Prostate gland (tissue), 2 donors: ENCODE measurements at regions not wholly inside any gene's neighbourhood (a gene's known extent, or its start where the extent isn't known, plus 50 kb on each side); places are given as distances from the start of the nearest gene placed in this dataset.

Source experiments
- DNase-seq: peaks from one replicate; pipeline ENCODE4 v3.0.0-alpha.2; 2019; ENCODE audit warnings: low spot score
- H3K27ac ChIP-seq, 2 donors: fragments of 200-600 bp; sonication (generic); 2 replicates each; pipeline ENCODE4 v1.5.1; 2017 to 2019
- H3K27me3 ChIP-seq: fragments of 200-600 bp; sonication (generic); replicated peaks from 2 replicates; pipeline ENCODE4 v1.5.1; 2019; ENCODE audit not compliant: insufficient read depth
- H3K36me3 ChIP-seq, 2 donors: fragments of 200-600 bp; sonication (generic); 1 replicate in 1 of 2; 2 replicates in 1 of 2; pipeline versions ENCODE4 v1.5.1 to v1.8.1; 2017 to 2019
- H3K4me1 ChIP-seq: fragments of 200-600 bp; sonication (generic); replicated peaks from 2 replicates; pipeline ENCODE4 v1.5.1; 2019
- H3K4me3 ChIP-seq, 2 donors: fragments of 200-600 bp; sonication (generic); 2 replicates each; pipeline ENCODE4 v1.5.1; 2017 to 2019
- H3K9me3 ChIP-seq: fragments of 200-600 bp; sonication (generic); 2 replicates; pipeline ENCODE4 v1.5.1; 2017
- CTCF ChIP-seq, 4 experiments: fragments of 200-600 bp in 2 of 4; fragments of 450-650 bp in 2 of 4; sonication (generic) in 2 of 4; IDR thresholded peaks; 1 replicate in 3 of 4; 2 replicates in 1 of 4; pipeline ENCODE4 v1.5.1; 2016 to 2019; ENCODE audit warnings: antibody characterized with exemption in 4 of 4, mild to moderate bottlenecking in 2 of 4, moderate library complexity in 2 of 4
- POLR2A ChIP-seq: fragments of 450-650 bp; IDR thresholded peaks from one replicate; pipeline ENCODE4 v1.6.1; 2016; ENCODE audit warnings: antibody characterized with exemption, mild to moderate bottlenecking
- POLR2AphosphoS5 ChIP-seq: sonication (generic); formaldehyde crosslinking; IDR thresholded peaks from one replicate; pipeline ENCODE4 v1.6.1; 2017; ENCODE audit warnings: antibody characterized with exemption
- WGBS: methylation state at CpG from one replicate; pipeline ENCODE4 v1.1.5; 2018; 5-methylcytosine and 5-hydroxymethylcytosine counted together
- intact Hi-C: fragments of 100-400 bp; cut with DNase I; formaldehyde crosslinking; loops from one replicate; pipeline ENCODE4 v1.14.2; 2022

GRCh38 chr21:35705888-35706287 is 354.4 kb downstream of the SETD4 start:
- no peaks in the 10 kb centered on the region for H3K9me3 ChIP-seq
- no peak for DNase-seq
- no peak overlapping the region for H3K27ac ChIP-seq
- no peaks in the 10 kb centered on the region for H3K27me3 ChIP-seq
- intact Hi-C loops = no loop called here
- TF ChIP-seq POLR2A = no peak
- no peaks in the 10 kb centered on the region for H3K36me3 ChIP-seq
- 100% methylated on average over 1 of the region's 1 CpG for WGBS
- H3K4me1 ChIP-seq = no peaks in the 10 kb centered on the region
- H3K4me3 ChIP-seq = no peak overlapping the region

- H3K27me3 ChIP-seq = no peaks in the 10 kb centered on the region
- no peak for TF ChIP-seq CTCF (IDR thresholded peaks at IDR 0.05)
- TF ChIP-seq POLR2AphosphoS5 = no peak
- TF ChIP-seq POLR2A = no peak
Observed at GRCh38 chr21:35705237-35705887, 355.0 kb downstream of the SETD4 start.

GRCh38 chr21:35703704-35704103 is 356.6 kb downstream of the SETD4 start:
- intact Hi-C loops = no loop called here
- H3K4me3 ChIP-seq = no peak overlapping the region
- H3K4me1 ChIP-seq = no peaks in the 10 kb centered on the region
- TF ChIP-seq POLR2A (no peak), POLR2AphosphoS5 (no peak), CTCF (IDR thresholded peaks at IDR 0.05) (no peak)
- WGBS = 96% methylated on average over 1 of the region's 1 CpG
- no peak for DNase-seq
- H3K36me3 ChIP-seq = no peaks in the 10 kb centered on the region
- H3K9me3 ChIP-seq = no peaks in the 10 kb centered on the region
- no peak overlapping the region for H3K27ac ChIP-seq
- H3K27me3 ChIP-seq = no peaks in the 10 kb centered on the region

More at GRCh38 chr21:35705237-35705887, 355.0 kb downstream of the SETD4 start:
- Histone ChIP-seq H3K4me1 (no peaks in the 10 kb centered on the region), H3K4me3 (no peak overlapping the region), H3K27ac (no peak overlapping the region), H3K36me3 (no peaks in the 10 kb centered on the region), H3K9me3 (no peaks in the 10 kb centered on the region)
- no peak for DNase-seq
- 80% methylated on average over 2 of the region's 2 CpGs for WGBS
- intact Hi-C loops = no loop called here

GRCh38 chr21:35699361-35699760 is 361.0 kb downstream of the SETD4 start:
- Histone ChIP-seq H3K9me3 (no peaks in the 10 kb centered on the region), H3K4me3 (no peak overlapping the region), H3K27me3 (no peaks in the 10 kb centered on the region), H3K36me3 (no peaks in the 10 kb centered on the region), H3K27ac (no peak overlapping the region), H3K4me1 (no peaks in the 10 kb centered on the region)
- TF ChIP-seq CTCF (IDR thresholded peaks at IDR 0.05) (no peak), POLR2A (no peak), POLR2AphosphoS5 (no peak)
- WGBS = 90% methylated on average over 3 of the region's 3 CpGs
- intact Hi-C loops = no loop called here
- DNase-seq = no peak

GRCh38 chr21:35697321-35697808 is 363.0 kb downstream of the SETD4 start:
- no peak for DNase-seq
- H3K27me3 ChIP-seq = no peaks in the 10 kb centered on the region

More at GRCh38 chr21:35697321-35697808, 363.0 kb downstream of the SETD4 start:
- no peak overlapping the region for H3K27ac ChIP-seq
- 18% methylated on average over 3 of the region's 3 CpGs for WGBS
- no peaks in the 10 kb centered on the region for H3K9me3 ChIP-seq
- TF ChIP-seq POLR2AphosphoS5 = no peak
- TF ChIP-seq CTCF (IDR thresholded peaks at IDR 0.05) = no peak
- TF ChIP-seq POLR2A = no peak
- intact Hi-C loops = no loop called here
- H3K4me3 ChIP-seq = no peak overlapping the region
- no peaks in the 10 kb centered on the region for H3K36me3 ChIP-seq
- no peaks in the 10 kb centered on the region for H3K4me1 ChIP-seq
